Coronary artery (tissue), 2 donors: ENCODE measurements at regions not wholly inside any gene's neighbourhood (a gene's known extent, or its start where the extent isn't known, plus 50 kb on each side); places are given as distances from the start of the nearest gene placed in this dataset.
"Not testable (repeated sequence)": the region's sequence is repeated elsewhere in the genome, so short reads cannot be mapped to it uniquely, and the experiment has no call there.

Source experiments
- DNase-seq: peaks from one replicate; pipeline ENCODE4 v3.0.0-alpha.2; 2017; ENCODE audit warnings: low spot score
- H3K27ac ChIP-seq, 2 donors: fragments of 200-600 bp; sonication (generic); one replicate each; pipeline ENCODE4 v1.5.1; 2016 to 2019
- H3K4me3 ChIP-seq: fragments of 200-600 bp; sonication (generic); 2 replicates; pipeline ENCODE4 v1.5.1; 2016; ENCODE audit warnings: mild to moderate bottlenecking, moderate library complexity
- CTCF ChIP-seq: fragments of 200-600 bp; sonication (generic); IDR thresholded peaks from one replicate; pipeline ENCODE4 v1.5.1; 2019; ENCODE audit warnings: antibody characterized with exemption

GRCh38 chr12:83514372-83514771, 827.7 kb downstream of the TMTC2 start:
- H3K27ac ChIP-seq: no peak overlapping the region
- H3K4me3 ChIP-seq: no peak overlapping the region
- DNase-seq: no peak
- TF ChIP-seq CTCF: no peak

DNA sequence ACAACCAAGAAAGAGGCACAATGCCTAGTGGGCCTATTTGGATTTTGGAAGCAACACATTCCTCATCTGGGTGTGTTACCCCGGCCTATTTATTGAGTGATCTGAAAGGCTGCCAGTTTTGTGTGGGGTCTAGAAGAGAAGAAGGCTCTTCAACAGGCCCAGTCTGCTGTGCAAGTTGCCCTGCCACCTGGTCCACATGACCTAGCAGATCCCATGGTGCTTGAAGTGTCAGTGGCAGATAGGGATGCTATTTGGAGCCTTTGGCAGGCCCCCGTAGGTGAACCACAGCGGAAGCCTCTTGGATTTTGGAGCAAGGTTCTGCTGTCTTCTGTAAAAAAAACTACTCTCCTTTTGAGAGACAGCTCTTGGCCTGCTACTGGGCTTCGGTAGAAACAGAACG, 820.1 kb downstream of the TMTC2 start:
- H3K4me3 ChIP-seq: no peak overlapping the region
- no peak for TF ChIP-seq CTCF
- H3K27ac ChIP-seq: no peak overlapping the region
- DNase-seq: no peak

- TF ChIP-seq CTCF: no peak
- Histone ChIP-seq H3K27ac (no peak overlapping the region), H3K4me3 (no peak overlapping the region)
- DNase-seq: no peak
These were observed 818.9 kb downstream of the TMTC2 start for GRCh38 chr12:83505586-83505985.

GRCh38 chr12:83499894-83500293, 813.2 kb downstream of the TMTC2 start:
- not testable (repeated sequence) for H3K4me3 ChIP-seq, DNase-seq, H3K27ac ChIP-seq

GRCh38 chr12:83477696-83478095, 791.0 kb downstream of the TMTC2 start:
- no peak overlapping the region for H3K27ac ChIP-seq
- TF ChIP-seq CTCF: no peak

GRCh38 chr12:83476695-83477690, 790.3 kb downstream of the TMTC2 start:
- TF ChIP-seq CTCF: no peak
- no peak for DNase-seq
- Histone ChIP-seq H3K27ac (no peak overlapping the region), H3K4me3 (no peak overlapping the region)

More at GRCh38 chr12:83477696-83478095, 791.0 kb downstream of the TMTC2 start:
- no peak overlapping the region for H3K4me3 ChIP-seq
- no peak for DNase-seq

- Histone ChIP-seq H3K27ac (no peak overlapping the region), H3K4me3 (no peak overlapping the region)
- no peak for TF ChIP-seq CTCF
These were observed 789.3 kb downstream of the TMTC2 start for GRCh38 chr12:83476006-83476405.

More at GRCh38 chr12:83476006-83476405, 789.3 kb downstream of the TMTC2 start:
- no peak for DNase-seq
